Right renal cortex interstitium (tissue), 3 donors: ENCODE measurements at regions not wholly inside any gene's neighbourhood (a gene's known extent, or its start where the extent isn't known, plus 50 kb on each side); places are given as distances from the start of the nearest gene placed in this dataset.
A peak's percentile ranks its signal among the peaks of the same experiment; 100 is the strongest.

Experiments used
- DNase-seq, 3 donors: peaks; one replicate each; pipeline ENCODE4 v3.0.0-alpha.2; 2013; ENCODE audit warnings: low read depth in 3 of 3, low spot score in 2 of 3

DNA sequence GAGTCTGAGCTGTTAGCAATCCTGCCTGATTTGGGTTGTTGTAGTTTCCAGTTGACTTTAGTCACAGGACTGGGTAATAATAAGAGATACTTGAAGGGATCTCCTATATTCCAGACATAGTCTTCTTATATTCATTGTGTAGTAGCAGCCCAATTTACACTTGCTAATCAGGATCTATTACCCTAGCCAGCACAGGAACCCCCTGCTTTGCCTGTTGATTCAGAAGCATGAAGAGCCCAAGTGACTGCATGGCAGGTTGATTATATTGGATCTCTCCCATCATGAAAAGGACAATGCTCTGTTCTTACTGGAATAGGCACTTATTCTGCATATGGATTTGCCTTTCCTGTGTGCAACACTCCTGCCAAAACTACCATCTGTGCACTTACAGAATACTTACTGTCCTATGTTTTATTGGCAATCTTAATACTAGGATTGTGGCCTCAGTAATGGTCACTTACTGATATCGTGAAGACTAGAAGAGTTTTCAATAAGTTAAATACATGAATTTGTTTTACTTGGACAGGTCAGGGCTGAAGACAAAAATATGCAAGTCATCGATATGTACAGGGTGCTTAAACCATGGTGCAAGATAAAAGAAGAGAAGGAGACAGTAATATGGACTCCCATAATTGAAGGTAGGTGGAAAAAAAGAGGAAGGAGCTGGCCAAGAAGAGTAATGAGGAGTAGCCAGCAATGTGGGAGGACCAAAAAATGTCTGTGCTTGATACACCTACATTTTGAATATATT lies 304.1 kb downstream of the MCTP2 start:
- no peak for DNase-seq

DNA sequence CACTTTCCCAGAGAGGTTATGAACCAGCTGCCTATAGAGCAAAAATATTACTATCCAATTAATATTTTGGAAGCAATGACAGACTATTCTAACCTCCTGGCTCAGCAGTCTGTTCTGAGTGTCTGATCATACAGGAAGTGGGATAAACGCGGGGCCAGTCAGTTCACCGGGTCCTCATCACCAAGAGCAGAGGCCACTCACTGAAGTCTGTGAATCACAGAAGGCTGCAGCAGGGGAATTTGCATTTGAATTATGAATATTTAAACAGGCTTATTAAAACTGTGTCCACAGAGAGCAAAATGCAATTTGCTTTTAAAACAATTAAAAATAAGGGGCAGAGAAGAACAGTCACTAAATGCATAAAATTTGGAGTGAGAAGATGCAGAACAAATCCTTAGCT lies 305.2 kb downstream of the MCTP2 start:
- DNase-seq: no peak

- no peak for DNase-seq
These were observed 306.9 kb downstream of the MCTP2 start for GRCh38 chr15:94538280-94538679.

DNA sequence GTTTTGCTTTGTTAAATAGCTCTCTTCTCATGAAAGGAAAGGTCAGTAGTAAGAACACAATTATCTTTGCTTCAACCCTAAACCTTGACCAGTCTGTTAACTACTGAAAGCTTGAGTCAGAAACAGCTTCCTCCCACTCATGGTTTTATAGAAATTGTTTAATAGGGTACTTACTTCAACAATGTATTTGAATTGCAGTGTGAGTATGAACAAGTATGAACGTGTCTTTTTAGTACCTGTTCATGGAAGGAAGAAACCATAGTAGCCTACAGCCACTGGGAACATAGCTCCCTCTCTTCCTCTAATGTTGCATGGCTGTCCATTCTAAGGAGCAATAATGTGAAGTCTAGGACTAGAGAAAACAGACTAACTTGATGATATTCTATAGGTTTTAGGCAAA lies 311.0 kb downstream of the MCTP2 start:
- DNase-seq: no peak

GRCh38 chr15:94546808-94547207 lies 315.4 kb downstream of the MCTP2 start:
- DNase-seq: no peak

DNA sequence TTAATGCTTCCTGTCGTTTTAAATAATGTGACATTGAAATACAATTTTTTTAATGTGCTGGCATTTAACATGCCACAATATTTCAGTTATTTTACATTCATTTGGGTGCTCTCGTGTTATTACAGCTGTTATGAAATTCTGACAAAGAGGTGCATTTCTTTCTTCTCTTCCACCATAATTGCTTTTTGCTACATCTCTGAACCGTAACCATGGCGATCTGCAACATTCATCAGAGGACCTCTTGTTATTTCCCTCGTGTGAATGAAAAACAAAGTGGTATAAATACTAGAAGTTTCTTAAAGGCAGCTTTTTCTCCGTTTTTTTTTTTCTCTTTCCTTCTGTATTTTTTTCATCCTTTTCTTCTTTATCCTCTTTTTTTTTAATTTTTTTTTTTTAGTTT lies 316.4 kb downstream of the MCTP2 start:
- DNase-seq: no peak

- no peak for DNase-seq
These were observed 324.6 kb downstream of the MCTP2 start for GRCh38 chr15:94555841-94556519.

DNA sequence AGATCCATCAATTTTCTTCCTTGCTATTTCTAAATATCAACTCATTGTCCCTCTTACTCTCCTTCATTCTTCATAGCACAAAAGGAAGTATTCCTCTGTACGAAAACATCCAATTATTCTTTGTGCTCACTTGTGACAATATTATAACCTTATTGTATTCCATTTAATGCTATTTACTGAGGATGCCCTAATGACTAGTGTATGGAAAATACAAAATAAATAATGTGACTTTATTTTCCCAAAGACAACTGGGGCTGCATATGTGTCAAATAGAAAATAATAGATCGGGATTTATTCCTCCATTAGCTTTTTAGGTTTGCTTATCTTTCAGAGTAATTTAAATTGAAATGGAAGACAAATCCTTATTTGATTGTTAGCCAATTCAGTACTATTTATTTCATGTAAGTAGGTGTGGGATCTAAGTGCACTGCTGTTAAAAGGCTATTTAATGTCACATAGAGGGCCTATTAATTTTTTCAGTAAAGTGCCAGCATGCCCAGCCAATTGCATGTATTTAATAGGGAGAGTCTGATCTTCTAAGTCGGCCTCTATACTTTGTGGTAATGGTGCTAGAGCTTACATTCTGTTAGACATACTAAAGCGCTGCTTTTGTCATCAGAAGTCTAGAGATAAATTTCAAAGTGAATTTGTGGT lies 329.8 kb downstream of the MCTP2 start:
- no peak for DNase-seq

- DNase-seq: no peak
These were observed 332.1 kb downstream of the MCTP2 start for GRCh38 chr15:94563456-94563855.

- DNase-seq: no peak
These were observed 345.6 kb downstream of the MCTP2 start for GRCh38 chr15:94576889-94577533.

GRCh38 chr15:94579286-94579685 lies 347.9 kb downstream of the MCTP2 start:
- no peak for DNase-seq

DNA sequence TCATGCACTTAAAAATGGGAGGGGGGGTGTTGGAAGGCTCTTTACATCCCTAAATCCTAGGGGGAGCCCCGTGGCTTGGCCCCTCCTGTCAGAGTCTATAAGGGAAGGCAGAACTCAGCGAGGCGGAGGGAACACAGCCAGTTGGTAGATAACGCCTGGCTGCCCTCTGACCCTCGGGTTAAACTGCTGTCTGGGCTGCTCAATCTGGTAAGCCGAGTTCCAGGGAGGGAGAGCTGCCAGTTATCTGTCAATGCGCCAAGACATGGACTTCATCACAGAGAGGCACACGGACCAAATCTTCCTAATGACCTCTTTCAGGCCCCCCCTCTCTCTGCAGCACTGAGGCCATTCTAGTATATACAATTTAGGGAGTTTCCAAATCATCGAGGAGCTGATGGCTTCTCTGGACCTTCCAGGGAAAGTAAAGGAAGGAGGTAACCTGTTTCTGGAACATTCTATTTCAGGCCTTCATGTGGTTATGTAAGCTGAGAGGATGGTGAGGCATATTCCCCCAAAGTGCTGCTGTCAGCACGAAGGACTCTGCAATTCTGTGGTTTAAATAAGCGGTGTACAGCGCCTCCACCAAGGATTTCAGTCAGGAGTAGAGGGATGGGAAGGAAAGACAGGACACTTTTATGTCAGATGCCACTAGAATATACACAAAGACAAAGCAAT lies 349.0 kb downstream of the MCTP2 start:
- no peak for DNase-seq

DNA sequence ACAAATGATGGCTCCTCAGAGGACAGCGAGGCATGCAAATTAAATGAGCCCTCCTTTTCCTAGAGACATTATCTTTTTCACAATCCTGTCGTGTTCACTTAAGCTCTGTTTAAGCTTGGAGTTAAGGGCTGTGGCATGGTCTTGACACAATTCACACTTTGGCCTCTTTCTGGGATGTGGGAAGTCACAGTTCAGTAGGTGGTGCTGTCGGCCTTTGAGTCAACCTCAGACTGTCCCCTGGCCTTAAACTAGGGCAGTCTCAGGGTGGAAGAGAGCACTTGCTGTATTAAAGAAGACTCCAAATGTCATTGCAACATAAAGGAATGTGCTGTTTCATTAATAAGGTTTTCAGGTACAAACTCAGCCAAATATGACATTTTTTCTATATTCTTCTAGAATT lies 351.0 kb downstream of the MCTP2 start:
- DNase-seq: peak in 1 of 3 donors; percentile 18

DNA sequence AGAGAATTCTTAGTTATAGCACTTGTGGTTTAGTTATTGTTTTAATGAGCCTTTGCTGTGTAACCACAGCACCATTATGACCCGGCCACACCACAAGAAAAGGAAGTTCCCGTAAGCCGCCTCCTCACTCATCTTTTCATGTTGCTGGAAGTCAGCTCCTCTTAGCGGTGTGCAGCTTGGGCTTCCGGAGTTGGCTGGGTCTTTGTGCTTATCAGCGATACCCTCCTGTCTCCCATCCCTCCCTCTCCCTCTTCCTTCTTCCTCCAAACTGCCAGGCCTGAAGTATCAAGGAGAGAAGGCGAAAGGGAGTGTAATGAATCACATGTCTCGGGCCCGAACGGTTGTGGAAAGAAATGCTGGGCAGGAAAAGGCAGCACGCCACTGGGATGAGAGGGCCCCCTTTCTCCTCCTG lies 353.5 kb downstream of the MCTP2 start:
- DNase-seq: no peak

DNA sequence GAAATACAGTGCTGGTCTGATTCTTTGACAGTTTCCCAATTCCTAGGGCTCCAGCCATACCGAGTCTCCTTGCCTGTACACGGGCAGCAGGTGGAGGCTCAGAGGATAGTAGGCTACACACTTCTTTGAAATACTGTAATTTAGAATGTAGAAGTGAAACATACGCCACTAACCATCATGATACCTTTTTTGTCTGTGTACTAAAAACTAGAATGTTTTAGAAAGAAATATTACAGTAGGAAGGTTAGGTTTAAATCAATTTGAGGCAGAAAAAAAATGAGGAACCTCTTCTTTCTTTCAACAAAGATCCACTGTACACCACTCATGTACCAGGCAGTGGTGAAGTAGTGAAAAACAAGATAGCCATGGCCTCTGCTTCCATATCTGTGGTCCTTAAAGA lies 354.7 kb downstream of the MCTP2 start:
- DNase-seq: no peak

- no peak for DNase-seq
These were observed 355.8 kb downstream of the MCTP2 start for GRCh38 chr15:94587113-94587512.

- no peak for DNase-seq
These were observed 357.6 kb downstream of the MCTP2 start for GRCh38 chr15:94588993-94589392.

DNA sequence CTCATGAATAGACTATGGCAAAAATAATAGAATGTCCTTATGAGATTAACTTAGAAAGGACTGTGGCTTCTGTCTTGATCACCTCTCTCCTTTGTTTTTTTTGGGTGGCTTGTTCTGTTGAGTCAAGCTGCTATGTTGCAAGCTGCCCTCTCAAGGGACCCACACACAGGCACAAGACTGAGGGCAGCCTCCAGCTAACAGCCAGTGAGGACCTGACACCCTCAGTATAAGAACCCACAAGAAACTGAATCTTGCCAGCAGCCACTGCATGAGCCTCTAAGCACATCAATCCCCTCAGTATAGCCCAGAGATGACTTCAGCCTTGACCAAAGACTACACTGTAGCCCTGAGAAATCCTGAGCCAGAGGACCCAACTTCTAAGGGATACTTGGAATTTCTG lies 361.1 kb downstream of the MCTP2 start:
- DNase-seq: no peak

- DNase-seq: no peak
These were observed 365.3 kb downstream of the MCTP2 start for GRCh38 chr15:94596707-94597106.

- peak in 1 of 3 donors; percentile 18 for DNase-seq
These were observed 369.1 kb downstream of the MCTP2 start for GRCh38 chr15:94600505-94600904.
